ENCODE measurements at regions not wholly inside any gene's neighbourhood (a gene's known extent, or its start where the extent isn't known, plus 50 kb on each side); places are given as distances from the start of the nearest gene placed in this dataset.

DNA sequence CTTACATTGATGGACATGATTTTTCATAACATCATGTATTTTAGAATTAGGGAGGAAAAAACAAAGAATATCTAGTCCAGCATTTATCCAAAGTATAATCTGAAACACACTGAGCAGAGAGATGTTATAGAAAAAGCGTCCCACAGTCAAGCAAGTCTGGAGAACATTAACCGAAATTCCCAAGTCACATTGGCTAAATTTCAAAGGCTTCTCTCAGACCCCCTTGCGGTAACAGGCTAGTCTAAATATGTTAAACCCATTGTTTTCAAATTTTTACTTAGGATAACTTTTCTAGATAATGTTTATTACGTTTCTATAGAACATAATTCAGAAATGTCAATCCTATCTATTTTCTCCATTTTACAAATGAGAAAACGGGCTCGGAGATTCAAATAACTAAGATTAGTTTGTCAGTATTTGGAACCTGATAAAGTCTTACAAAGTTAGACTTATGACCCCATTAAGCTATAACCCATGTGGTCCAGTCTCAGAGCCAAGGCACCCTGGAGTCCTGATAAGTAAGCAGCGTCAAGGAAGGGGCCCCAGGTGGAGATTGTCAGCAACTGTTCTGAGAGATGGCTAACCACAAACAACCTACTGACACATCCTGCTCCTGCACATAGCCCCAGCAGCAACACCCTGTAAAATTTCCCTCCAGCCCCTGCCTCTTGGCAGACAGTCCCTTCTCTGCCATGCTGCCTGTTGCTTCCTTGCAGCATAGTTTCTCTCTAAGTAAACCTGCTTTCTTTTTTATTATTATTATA is 220.6 kb upstream of the TMEM260 start:
- TF ChIP-seq USF2 (IDR thresholded peaks at IDR 0.05; ENCODE audit: low read depth, low read length) (no peak), CHD1 (IDR thresholded peaks at IDR 0.05; ENCODE audit: low read depth, low read length) (no peak), BHLHE40 (IDR thresholded peaks at IDR 0.05; ENCODE audit: low read depth, low read length) (no peak), CEBPB (IDR thresholded peaks at IDR 0.05; ENCODE audit: low read depth, low read length) (no peak), RAD21 (IDR thresholded peaks at IDR 0.05; ENCODE audit: low read length) (no peak), RCOR1 (IDR thresholded peaks at IDR 0.05; ENCODE audit: insufficient replicate concordance, low read length) (no peak), FOS (IDR thresholded peaks at IDR 0.05; ENCODE audit: low read depth, low read length) (no peak), POLR2A (IDR thresholded peaks at IDR 0.05; ENCODE audit: low read depth, low read length) (no peak), SMC3 (IDR thresholded peaks at IDR 0.05; ENCODE audit: low read depth, low read length) (no peak), RFX5 (IDR thresholded peaks at IDR 0.05; ENCODE audit: low read depth, low read length) (no peak), NFE2L2 (IDR thresholded peaks at IDR 0.05; ENCODE audit: low read depth, low read length) (no peak), MAZ (IDR thresholded peaks at IDR 0.05; ENCODE audit: borderline replicate concordance, low read depth, low read length) (no peak), MAFK (IDR thresholded peaks at IDR 0.05; ENCODE audit: low read depth, low read length) (no peak), MXI1 (IDR thresholded peaks at IDR 0.05; ENCODE audit: borderline replicate concordance, low read depth, low read length) (no peak)
- TF ChIP-seq, protein P1, sequence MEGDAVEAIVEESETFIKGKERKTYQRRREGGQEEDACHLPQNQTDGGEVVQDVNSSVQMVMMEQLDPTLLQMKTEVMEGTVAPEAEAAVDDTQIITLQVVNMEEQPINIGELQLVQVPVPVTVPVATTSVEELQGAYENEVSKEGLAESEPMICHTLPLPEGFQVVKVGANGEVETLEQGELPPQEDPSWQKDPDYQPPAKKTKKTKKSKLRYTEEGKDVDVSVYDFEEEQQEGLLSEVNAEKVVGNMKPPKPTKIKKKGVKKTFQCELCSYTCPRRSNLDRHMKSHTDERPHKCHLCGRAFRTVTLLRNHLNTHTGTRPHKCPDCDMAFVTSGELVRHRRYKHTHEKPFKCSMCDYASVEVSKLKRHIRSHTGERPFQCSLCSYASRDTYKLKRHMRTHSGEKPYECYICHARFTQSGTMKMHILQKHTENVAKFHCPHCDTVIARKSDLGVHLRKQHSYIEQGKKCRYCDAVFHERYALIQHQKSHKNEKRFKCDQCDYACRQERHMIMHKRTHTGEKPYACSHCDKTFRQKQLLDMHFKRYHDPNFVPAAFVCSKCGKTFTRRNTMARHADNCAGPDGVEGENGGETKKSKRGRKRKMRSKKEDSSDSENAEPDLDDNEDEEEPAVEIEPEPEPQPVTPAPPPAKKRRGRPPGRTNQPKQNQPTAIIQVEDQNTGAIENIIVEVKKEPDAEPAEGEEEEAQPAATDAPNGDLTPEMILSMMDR (conservative IDR thresholded peaks at IDR 0.05; ENCODE audit: low read depth, low read length): no peak
- TF ChIP-seq, protein P2, sequence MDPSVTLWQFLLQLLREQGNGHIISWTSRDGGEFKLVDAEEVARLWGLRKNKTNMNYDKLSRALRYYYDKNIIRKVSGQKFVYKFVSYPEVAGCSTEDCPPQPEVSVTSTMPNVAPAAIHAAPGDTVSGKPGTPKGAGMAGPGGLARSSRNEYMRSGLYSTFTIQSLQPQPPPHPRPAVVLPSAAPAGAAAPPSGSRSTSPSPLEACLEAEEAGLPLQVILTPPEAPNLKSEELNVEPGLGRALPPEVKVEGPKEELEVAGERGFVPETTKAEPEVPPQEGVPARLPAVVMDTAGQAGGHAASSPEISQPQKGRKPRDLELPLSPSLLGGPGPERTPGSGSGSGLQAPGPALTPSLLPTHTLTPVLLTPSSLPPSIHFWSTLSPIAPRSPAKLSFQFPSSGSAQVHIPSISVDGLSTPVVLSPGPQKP (IDR thresholded peaks at IDR 0.05; ENCODE audit: borderline replicate concordance, low read depth, low read length): no peak
- Histone ChIP-seq H2AK5ac (ENCODE audit: low read depth, low read length) (no peak overlapping the region), H4K5ac (ENCODE audit: low read depth, low read length) (no peak overlapping the region), H3K27me3 (ENCODE audit: control insufficient read depth, insufficient read depth, low read length) (no peaks in the 10 kb centered on the region), H3K18ac (ENCODE audit: low read depth, low read length) (no peak overlapping the region), H3K56ac (ENCODE audit: extremely low read depth, insufficient read depth, low read length) (no peak overlapping the region), H2BK15ac (ENCODE audit: low read depth, low read length) (no peak overlapping the region), H3K4me2 (ENCODE audit: low read depth, low read length) (no peak overlapping the region), H3K27ac (ENCODE audit: insufficient read depth, low read length) (no peak overlapping the region), H4K8ac (ENCODE audit: low read depth in 2 of 2, low read length in 2 of 2) (no peak overlapping the region), H2AFZ (replicated peaks; ENCODE audit: low read length, poor library complexity) (no peak overlapping the region), H3K4ac (ENCODE audit: low read depth, low read length) (no peak overlapping the region), H3K9me1 (ENCODE audit: insufficient read depth, low read length) (no peaks in the 10 kb centered on the region), H4K91ac (ENCODE audit: insufficient read depth, low read depth, low read length) (no peak overlapping the region), H3K79me1 (ENCODE audit: low read depth in 1 of 2, low read length in 2 of 2) (no peaks in the 10 kb centered on the region), H2BK5ac (ENCODE audit: low read depth, low read length, poor library complexity, severe bottlenecking) (no peak overlapping the region), H3K4me1 (ENCODE audit: control insufficient read depth, insufficient read depth, low read length) (no peaks in the 10 kb centered on the region), H4K20me1 (ENCODE audit: insufficient read depth, low read length) (no peaks in the 10 kb centered on the region), H3K36me3 (ENCODE audit: control insufficient read depth, insufficient read depth, low read length) (no peaks in the 10 kb centered on the region), H2BK20ac (ENCODE audit: low read depth, low read length) (no peak overlapping the region), H3K9ac (ENCODE audit: low read depth, low read length) (no peak overlapping the region), H2AK9ac (replicated peaks; ENCODE audit: low read depth, low read length, poor library complexity) (no peak overlapping the region), H3K14ac (replicated peaks; ENCODE audit: low read depth, low read length) (no peak overlapping the region), H2BK120ac (ENCODE audit: low read depth, low read length) (no peak overlapping the region), H3K4me3 (ENCODE audit: insufficient read depth, low read depth, low read length) (no peak overlapping the region), H3K23ac (ENCODE audit: low read depth, low read length) (no peak overlapping the region), H3K9me3 (ENCODE audit: control insufficient read depth, insufficient read depth, low read length) (no peaks in the 10 kb centered on the region)
- ChIA-PET POLR2A (ENCODE audit: unreplicated experiment) (no interaction called here), CTCF (no interaction called here)
- in situ Hi-C loops (cut with MboI; ENCODE audit: low sequenced_read_pairs) (no loop called here), dilution Hi-C loops (cut with HindIII; ENCODE audit: low sequenced_read_pairs, unreplicated experiment) (no loop called here), intact Hi-C loops (cut with micrococcal nuclease) (no loop called here)
- no CpG with 5 or more reads among the region's 7 CpGs for WGBS, 2 experiments (ENCODE audit: extremely low coverage in 2 of 2, insufficient read length in 1 of 2)
- DNase-seq: no peak
- no peak for ATAC-seq (ENCODE audit: low read depth)
- no TSS peak for BruUV-seq (replicated peaks)
